ENCODE measurements at regions not wholly inside any gene's neighbourhood (a gene's known extent, or its start where the extent isn't known, plus 50 kb on each side); places are given as distances from the start of the nearest gene placed in this dataset.

DNA sequence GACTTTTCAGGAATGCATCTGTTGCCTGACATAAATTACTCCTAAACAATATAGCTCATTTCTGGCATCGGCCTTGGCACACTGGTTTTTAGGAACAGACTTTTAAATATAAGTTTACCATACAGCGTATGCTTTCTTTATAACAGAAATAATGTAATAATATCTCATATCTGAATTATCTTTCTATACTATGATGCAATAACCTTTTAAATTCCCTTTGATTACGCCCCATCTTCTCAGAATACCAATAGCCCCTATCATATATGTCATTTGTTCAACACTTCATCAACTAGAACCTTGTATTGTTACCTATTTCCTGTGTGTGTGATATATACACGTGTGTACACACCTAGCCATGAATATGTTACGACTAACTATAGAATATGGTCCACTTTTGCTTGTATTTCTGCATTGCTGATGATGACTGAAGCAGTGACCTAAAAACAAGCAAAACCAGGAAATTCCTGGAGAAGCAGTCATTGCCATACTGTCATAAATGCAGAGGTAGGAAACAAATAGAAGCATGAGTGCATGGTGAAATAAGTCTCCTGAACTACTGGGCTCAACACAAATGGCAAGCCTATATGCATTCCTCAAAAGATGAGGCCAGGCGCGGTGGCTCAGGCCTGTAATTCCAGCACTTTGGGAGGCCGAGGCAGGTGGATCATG lies 618.4 kb upstream of the NRP1 start:
- no peaks in the 10 kb centered on the region for H3K4me1 ChIP-seq
- H3K27ac ChIP-seq = no peak overlapping the region
- H3K36me3 ChIP-seq = no peaks in the 10 kb centered on the region
- no peak overlapping the region for H3K4me3 ChIP-seq
- H3K27me3 ChIP-seq = no peaks in the 10 kb centered on the region
- TF ChIP-seq, protein P1, sequence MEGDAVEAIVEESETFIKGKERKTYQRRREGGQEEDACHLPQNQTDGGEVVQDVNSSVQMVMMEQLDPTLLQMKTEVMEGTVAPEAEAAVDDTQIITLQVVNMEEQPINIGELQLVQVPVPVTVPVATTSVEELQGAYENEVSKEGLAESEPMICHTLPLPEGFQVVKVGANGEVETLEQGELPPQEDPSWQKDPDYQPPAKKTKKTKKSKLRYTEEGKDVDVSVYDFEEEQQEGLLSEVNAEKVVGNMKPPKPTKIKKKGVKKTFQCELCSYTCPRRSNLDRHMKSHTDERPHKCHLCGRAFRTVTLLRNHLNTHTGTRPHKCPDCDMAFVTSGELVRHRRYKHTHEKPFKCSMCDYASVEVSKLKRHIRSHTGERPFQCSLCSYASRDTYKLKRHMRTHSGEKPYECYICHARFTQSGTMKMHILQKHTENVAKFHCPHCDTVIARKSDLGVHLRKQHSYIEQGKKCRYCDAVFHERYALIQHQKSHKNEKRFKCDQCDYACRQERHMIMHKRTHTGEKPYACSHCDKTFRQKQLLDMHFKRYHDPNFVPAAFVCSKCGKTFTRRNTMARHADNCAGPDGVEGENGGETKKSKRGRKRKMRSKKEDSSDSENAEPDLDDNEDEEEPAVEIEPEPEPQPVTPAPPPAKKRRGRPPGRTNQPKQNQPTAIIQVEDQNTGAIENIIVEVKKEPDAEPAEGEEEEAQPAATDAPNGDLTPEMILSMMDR (IDR thresholded peaks at IDR 0.05) = no peak
- DNase-seq (ENCODE audit: low spot score) = no peak
- H3K9me3 ChIP-seq = no peaks in the 10 kb centered on the region

DNA sequence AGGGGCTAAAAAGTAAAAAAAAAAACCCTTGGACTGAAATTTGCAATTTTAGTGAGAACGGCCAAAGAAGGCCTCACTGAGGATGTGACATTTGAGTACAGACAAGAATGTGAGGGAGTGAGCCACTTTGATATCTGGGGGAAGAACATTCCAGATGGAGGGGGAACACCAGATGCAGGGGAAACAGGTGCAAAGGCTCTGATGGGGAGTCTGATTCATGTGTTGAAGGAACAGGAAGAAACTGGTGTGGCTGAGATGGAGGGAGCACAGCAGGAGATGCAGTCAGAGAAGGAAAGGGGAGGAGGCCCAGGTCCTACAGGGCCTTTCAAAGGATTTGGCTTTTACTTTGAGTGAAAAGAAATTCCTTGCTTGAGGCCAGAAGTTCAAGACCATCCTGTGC lies 615.7 kb upstream of the NRP1 start:
- no peaks in the 10 kb centered on the region for H3K9me3 ChIP-seq
- TF ChIP-seq, protein P1 (IDR thresholded peaks at IDR 0.05) = no peak
- H3K27ac ChIP-seq = no peak overlapping the region
- H3K36me3 ChIP-seq = no peaks in the 10 kb centered on the region
- H3K4me3 ChIP-seq = no peak overlapping the region
- DNase-seq (ENCODE audit: low spot score) = no peak
- H3K4me1 ChIP-seq = no peaks in the 10 kb centered on the region
- H3K27me3 ChIP-seq = no peaks in the 10 kb centered on the region

DNA sequence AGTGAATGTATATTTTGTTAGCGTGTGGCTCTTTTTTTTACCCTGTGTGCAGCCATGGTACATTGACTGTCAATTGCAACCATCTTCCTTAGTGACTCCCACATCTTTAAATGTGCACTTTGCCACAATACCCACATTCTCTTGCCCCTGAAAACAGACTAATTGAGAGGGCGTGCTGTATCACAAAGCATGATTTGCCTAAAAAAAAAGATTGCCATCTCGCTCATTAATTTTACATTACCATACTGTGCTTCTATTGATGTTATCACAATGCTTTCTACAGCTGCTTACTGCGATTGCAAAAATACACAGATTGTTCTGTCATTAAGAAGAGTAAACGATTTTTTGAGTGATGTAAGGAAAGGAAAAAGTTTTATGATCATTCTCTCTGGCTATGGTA lies 613.1 kb upstream of the NRP1 start:
- Histone ChIP-seq H3K27me3 (no peaks in the 10 kb centered on the region), H3K4me3 (no peak overlapping the region), H3K36me3 (no peaks in the 10 kb centered on the region), H3K4me1 (no peaks in the 10 kb centered on the region), H3K9me3 (no peaks in the 10 kb centered on the region), H3K27ac (no peak overlapping the region)
- TF ChIP-seq, protein P1 (IDR thresholded peaks at IDR 0.05) = no peak
- no peak for DNase-seq (ENCODE audit: low spot score)

DNA sequence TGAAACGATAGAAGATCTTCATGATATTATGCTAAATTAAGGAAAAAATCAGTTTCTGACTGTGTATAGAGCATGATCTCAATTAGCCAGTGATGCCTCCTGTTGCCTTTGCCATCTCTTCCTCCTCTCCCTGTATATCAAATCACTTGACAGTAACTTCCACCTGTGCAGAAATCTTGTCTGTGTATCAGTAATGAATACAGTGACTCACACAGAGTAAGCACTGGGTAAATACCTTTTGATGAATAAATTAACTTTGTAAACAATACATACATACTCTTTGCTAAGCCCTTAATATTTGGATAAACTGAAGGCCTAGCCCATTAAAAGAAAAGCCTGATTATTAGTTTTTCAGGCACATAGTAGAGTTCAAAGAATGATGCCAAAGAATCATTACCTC lies 610.6 kb upstream of the NRP1 start:
- no peak overlapping the region for H3K27ac ChIP-seq
- DNase-seq (ENCODE audit: low spot score) = no peak
- H3K27me3 ChIP-seq = no peaks in the 10 kb centered on the region
- no peaks in the 10 kb centered on the region for H3K9me3 ChIP-seq
- H3K36me3 ChIP-seq = no peaks in the 10 kb centered on the region
- H3K4me3 ChIP-seq = no peak overlapping the region
- no peaks in the 10 kb centered on the region for H3K4me1 ChIP-seq
- TF ChIP-seq, protein P1 (IDR thresholded peaks at IDR 0.05) = no peak

DNA sequence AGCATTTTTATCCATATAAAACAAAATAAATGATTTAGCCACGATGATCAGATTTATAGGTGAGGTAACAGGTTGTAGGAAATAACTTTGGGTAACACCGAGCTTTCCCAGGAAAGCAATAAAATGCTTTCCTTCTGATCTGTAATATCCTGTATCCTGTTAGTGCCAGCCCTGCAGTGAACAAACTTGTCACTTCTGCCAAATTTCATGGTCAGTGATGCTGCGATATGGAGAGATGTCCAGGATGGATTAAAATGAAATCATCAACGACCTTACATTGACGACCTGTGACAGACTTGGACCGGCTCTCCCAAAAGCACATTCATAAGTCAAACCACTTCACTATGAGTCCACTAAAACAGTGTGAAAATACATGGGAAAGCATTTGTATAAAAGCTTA lies 608.0 kb upstream of the NRP1 start:
- Histone ChIP-seq H3K4me3 (no peak overlapping the region), H3K36me3 (no peaks in the 10 kb centered on the region), H3K9me3 (no peaks in the 10 kb centered on the region), H3K4me1 (no peaks in the 10 kb centered on the region), H3K27ac (no peak overlapping the region), H3K27me3 (no peaks in the 10 kb centered on the region)
- TF ChIP-seq, protein P1 (IDR thresholded peaks at IDR 0.05) = no peak
- no peak for DNase-seq (ENCODE audit: low spot score)

DNA sequence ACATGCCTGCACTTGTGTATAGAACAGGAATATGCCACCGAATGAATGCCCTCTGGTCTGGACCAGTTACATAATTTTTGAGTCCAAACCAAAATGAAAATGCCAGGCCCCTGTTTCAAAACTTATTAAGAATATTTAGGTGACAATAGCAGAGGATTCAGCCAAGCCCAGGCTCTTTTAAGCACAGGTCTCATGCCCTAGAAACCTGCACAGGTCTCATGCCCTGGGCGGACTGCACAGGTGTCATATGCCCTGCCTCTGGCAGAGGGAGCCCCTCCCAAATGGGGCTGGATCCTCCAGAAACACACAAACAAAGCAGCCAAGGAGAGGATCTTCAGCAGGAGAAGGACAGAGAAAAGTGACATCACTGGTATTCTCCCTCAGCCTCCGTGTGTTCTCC lies 605.4 kb upstream of the NRP1 start:
- TF ChIP-seq, protein P1 (IDR thresholded peaks at IDR 0.05) = no peak
- no peak for DNase-seq (ENCODE audit: low spot score)
- H3K36me3 ChIP-seq = no peaks in the 10 kb centered on the region
- no peaks in the 10 kb centered on the region for H3K27me3 ChIP-seq
- H3K9me3 ChIP-seq = no peaks in the 10 kb centered on the region
- no peak overlapping the region for H3K27ac ChIP-seq
- no peak overlapping the region for H3K4me3 ChIP-seq
- no peaks in the 10 kb centered on the region for H3K4me1 ChIP-seq

Measured in right atrium auricular region (tissue), 2 donors.